Endothelial cell of umbilical vein (primary cell): ENCODE measurements at regions not wholly inside any gene's neighbourhood (a gene's known extent, or its start where the extent isn't known, plus 50 kb on each side); places are given as distances from the start of the nearest gene placed in this dataset.
"Not testable (repeated sequence)": the region's sequence is repeated elsewhere in the genome, so short reads cannot be mapped to it uniquely, and the experiment has no call there.

ENCODE experiments used
- BruUV-seq: library from RNA; stranded (reverse); fragments of 400-500 nt; replicated peaks from 2 replicates; lab custom pipeline; 2021; lab: Mats Ljungman, UMichigan
- CTCF ChIA-PET: fragments of 300-600, 350-600 bp; sonication (Branson Sonifier 250); formaldehyde crosslinking; loops from one replicate; lab custom pipeline; 2021; ENCODE audit warnings: antibody characterized with exemption, inconsistent platforms; lab: Charles Lee
- POLR2A ChIA-PET: fragments of 300-600, 350-600 bp; sonication (Branson Sonifier 250); formaldehyde crosslinking; loops from one replicate; lab custom pipeline; 2021; ENCODE audit warnings: antibody characterized with exemption, inconsistent platforms; lab: Charles Lee
- DNase-seq: peaks from one replicate; pipeline ENCODE4 v3.0.0-alpha.2; 2011; ENCODE audit warnings: low read depth, low spot score
- FAIRE-seq: peaks from 2 replicates; lab custom pipeline; 2011; peaks lifted over from hg19 to GRCh38; lab: Jason Lieb, UNC
- H2AFZ ChIP-seq: 2 replicates; pipeline ENCODE4 v1.6.0; 2012; ENCODE audit warnings: low read depth, low read length, control low read depth, inconsistent platforms
- H3K27ac ChIP-seq: 2 replicates; pipeline ENCODE4 v1.5.1; 2011; ENCODE audit warnings: low read depth, mild to moderate bottlenecking, control low read depth, low read length, moderate library complexity; ENCODE audit not compliant: insufficient read depth
- H3K27me3 ChIP-seq, 2 experiments: 2 replicates each; pipeline versions ENCODE4 v1.6.0 to v1.6.1; 2011; ENCODE audit warnings: low read length in 2 of 2, mixed read lengths in 1 of 2; ENCODE audit not compliant: control insufficient read depth in 2 of 2, insufficient read depth in 2 of 2
- H3K36me3 ChIP-seq, 2 experiments: 2 replicates in 1 of 2; 3 replicates in 1 of 2; pipeline ENCODE4 v1.5.1; 2011; ENCODE audit warnings: low read length in 2 of 2, mild to moderate bottlenecking in 1 of 2, moderate library complexity in 1 of 2; ENCODE audit not compliant: control insufficient read depth in 2 of 2, insufficient read depth in 2 of 2; ENCODE audit errors: extremely low read depth in 1 of 2
- H3K4me1 ChIP-seq: 3 replicates; pipeline ENCODE4 v1.5.1; 2011; ENCODE audit warnings: mild to moderate bottlenecking, low read length; ENCODE audit not compliant: control insufficient read depth, insufficient read depth; ENCODE audit errors: extremely low read depth
- H3K4me2 ChIP-seq: 2 replicates; pipeline ENCODE4 v1.6.1; 2011; ENCODE audit warnings: low read length, control low read depth, mixed read lengths; ENCODE audit not compliant: insufficient read depth
- H3K4me3 ChIP-seq, 3 experiments: fragments of 200-600 bp in 1 of 3; sonication (generic), shearing (Covaris generic) in 1 of 3; replicated peaks in 1 of 3; 2 replicates each; pipeline ENCODE4 v1.5.1; 2011 to 2016; ENCODE audit warnings: control low read depth in 3 of 3, low read length in 3 of 3, mild to moderate bottlenecking in 2 of 3, inconsistent platforms in 1 of 3, low read depth in 1 of 3, moderate library complexity in 1 of 3; ENCODE audit not compliant: insufficient read depth in 1 of 3
- H3K79me2 ChIP-seq: 2 replicates; pipeline ENCODE4 v1.6.0; 2012; ENCODE audit warnings: low read length, inconsistent platforms; ENCODE audit not compliant: control insufficient read depth, insufficient read depth
- H3K9ac ChIP-seq: replicated peaks from 2 replicates; pipeline ENCODE3; 2011; ENCODE audit warnings: low read length, control low read depth; ENCODE audit not compliant: insufficient read depth; ENCODE audit errors: extremely low read depth
- H3K9me1 ChIP-seq: replicated peaks from 3 replicates; pipeline ENCODE4 v1.6.0; 2011; ENCODE audit warnings: mild to moderate bottlenecking, low read length; ENCODE audit not compliant: control insufficient read depth, insufficient read depth; ENCODE audit errors: extremely low read depth
- H3K9me3 ChIP-seq: replicated peaks from 2 replicates; pipeline ENCODE4 v1.5.1; 2012; ENCODE audit warnings: low read length, inconsistent platforms; ENCODE audit not compliant: control insufficient read depth, insufficient read depth
- H4K20me1 ChIP-seq: replicated peaks from 2 replicates; pipeline ENCODE3; 2011; ENCODE audit warnings: mild to moderate bottlenecking, low read length; ENCODE audit not compliant: control insufficient read depth, insufficient read depth; ENCODE audit errors: extremely low read depth
- CTCF ChIP-seq, 2 donors: IDR thresholded peaks; 1 replicate in 1 of 2; 2 replicates in 1 of 2; pipeline ENCODE4 v1.5.1; 2011; ENCODE audit warnings: low read length in 2 of 2, mild to moderate bottlenecking in 2 of 2, moderate library complexity in 2 of 2, control low read depth in 1 of 2, inconsistent platforms in 1 of 2, low read depth in 1 of 2; ENCODE audit not compliant: insufficient read depth in 1 of 2; ENCODE audit errors: extremely low read depth in 1 of 2
- EZH2 ChIP-seq: IDR thresholded peaks from 2 replicates; pipeline ENCODE4 v1.6.1; 2012; ENCODE audit warnings: borderline replicate concordance, low read depth, mild to moderate bottlenecking, moderate library complexity, low read length, inconsistent platforms; ENCODE audit not compliant: severe bottlenecking
- FOS ChIP-seq: IDR thresholded peaks from 2 replicates; pipeline ENCODE4 v1.6.1; 2011; ENCODE audit warnings: mild to moderate bottlenecking, low read length, moderate library complexity, borderline replicate concordance; ENCODE audit not compliant: insufficient read depth
- GATA2 ChIP-seq: IDR thresholded peaks from 2 replicates; pipeline ENCODE4 v1.7.0; 2011; ENCODE audit warnings: low read depth, mild to moderate bottlenecking, moderate library complexity, mixed read lengths, low read length; ENCODE audit not compliant: insufficient read length, insufficient read depth
- JUN ChIP-seq: IDR thresholded peaks from 2 replicates; pipeline ENCODE4 v1.6.1; 2011; ENCODE audit warnings: borderline replicate concordance, low read depth; ENCODE audit not compliant: insufficient read length, insufficient read depth
- MAX ChIP-seq: IDR thresholded peaks from 2 replicates; pipeline ENCODE4 v1.6.1; 2011; ENCODE audit not compliant: insufficient read depth, insufficient read length
- MYC ChIP-seq: IDR thresholded peaks from one replicate; pipeline ENCODE4 v1.6.1; 2011; ENCODE audit warnings: mild to moderate bottlenecking, low read depth, low read length
- POLR2A ChIP-seq: IDR thresholded peaks from 2 replicates; pipeline ENCODE4 v1.6.1; 2012; ENCODE audit warnings: low read depth, mild to moderate bottlenecking, control low read depth, low read length
- POLR2AphosphoS5 ChIP-seq: IDR thresholded peaks from 2 replicates; pipeline ENCODE4 v1.6.1; 2012; ENCODE audit warnings: low read depth, mild to moderate bottlenecking, control low read depth, low read length, moderate library complexity; ENCODE audit not compliant: insufficient read depth
- dilution Hi-C: fragments of 300-500 bp; cut with MboI; formaldehyde crosslinking; loops from one replicate; pipeline ENCODE4 v1.15.0; 2019; ENCODE audit warnings: low sequenced_read_pairs; ENCODE audit not compliant: extremely low pct_ligation_motif_present
- intact Hi-C: fragments of 100-400 bp; cut with micrococcal nuclease; formaldehyde crosslinking; loops from one replicate; pipeline ENCODE4 v1.10.0; 2022

DNA sequence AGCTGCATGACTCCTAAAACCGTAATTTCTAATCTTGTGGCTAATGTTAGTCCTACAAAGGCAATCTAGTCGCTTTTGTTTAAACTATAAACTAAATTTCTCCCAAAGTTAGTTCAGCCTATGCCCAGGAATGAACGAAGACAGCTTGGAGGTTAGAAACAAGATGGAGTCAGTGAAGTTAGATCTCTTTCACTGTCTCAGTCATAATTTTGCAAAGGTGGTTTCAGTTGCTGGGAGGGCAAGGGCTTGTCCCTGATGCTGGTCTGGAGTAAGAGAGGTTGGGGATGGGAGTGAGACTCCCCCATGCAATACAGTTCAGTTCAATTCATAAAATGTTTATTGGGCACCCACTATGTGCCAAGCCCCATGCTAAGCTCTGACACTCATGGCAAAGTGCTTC lies 362.1 kb downstream of the TYW1 start:
- dilution Hi-C loops, POLR2A ChIA-PET, CTCF ChIA-PET: not testable (repeated sequence)

GRCh38 chr7:67359900-67360299 lies 363.3 kb downstream of the TYW1 start:
- ChIA-PET CTCF (no interaction called here), POLR2A (no interaction called here)
- Histone ChIP-seq H3K27ac (no peak overlapping the region), H3K4me2 (no peak overlapping the region), H3K79me2 (no peaks in the 10 kb centered on the region), H2AFZ (no peak overlapping the region), H3K27me3 (no peaks in the 10 kb centered on the region), H3K9me1 (no peaks in the 10 kb centered on the region), H3K36me3 (no peaks in the 10 kb centered on the region), H3K4me1 (no peaks in the 10 kb centered on the region), H4K20me1 (no peaks in the 10 kb centered on the region), H3K9ac (no peak overlapping the region), H3K4me3 (no peak overlapping the region), H3K9me3 (no peaks in the 10 kb centered on the region)
- TF ChIP-seq POLR2AphosphoS5 (no peak), GATA2 (no peak), JUN (no peak), MAX (no peak), POLR2A (no peak), FOS (no peak), EZH2 (no peak), CTCF (IDR thresholded peaks at IDR 0.05; ENCODE audit: extremely low read depth in 1 of 2, insufficient read depth in 1 of 2, low read depth in 1 of 2, low read length in 2 of 2) (no peak), MYC (no peak)
- BruUV-seq = no TSS peak
- dilution Hi-C loops (no loop called here), intact Hi-C loops (no loop called here)
- DNase-seq (no peak), FAIRE-seq (no peak)

More for the DNA sequence above, 362.1 kb downstream of the TYW1 start:
- H4K20me1 ChIP-seq, intact Hi-C loops, DNase-seq, H3K4me2 ChIP-seq, H3K9me1 ChIP-seq, FAIRE-seq, H3K27ac ChIP-seq, H3K9me3 ChIP-seq, H3K4me3 ChIP-seq, H3K4me1 ChIP-seq, H3K27me3 ChIP-seq, H3K9ac ChIP-seq, H3K36me3 ChIP-seq, H3K79me2 ChIP-seq, H2AFZ ChIP-seq, BruUV-seq: not testable (repeated sequence)
